Liver (tissue), 8 donors: ENCODE measurements at regions not wholly inside any gene's neighbourhood (a gene's known extent, or its start where the extent isn't known, plus 50 kb on each side); places are given as distances from the start of the nearest gene placed in this dataset.

Experiments used
- DNase-seq: peaks from one replicate; pipeline ENCODE4 v3.0.0-alpha.2; 2017; ENCODE audit warnings: low spot score
- H3K27ac ChIP-seq, 2 donors: one replicate each; pipeline ENCODE4 v1.7.0; 2013; ENCODE audit warnings: inconsistent platforms in 2 of 2, low read length in 2 of 2, control low read depth in 1 of 2, low read depth in 1 of 2, mild to moderate bottlenecking in 1 of 2
- H3K27me3 ChIP-seq, 4 donors: one replicate each; pipeline versions ENCODE4 v1.6.1 to v1.7.0; 2013; ENCODE audit warnings: low read length in 3 of 4, inconsistent platforms in 1 of 4, mild to moderate bottlenecking in 1 of 4, moderate library complexity in 1 of 4; ENCODE audit not compliant: control insufficient read depth in 4 of 4, insufficient read depth in 4 of 4
- H3K36me3 ChIP-seq, 4 donors: one replicate each; pipeline versions ENCODE4 v1.6.1 to v1.7.0; 2013; ENCODE audit warnings: low read length in 3 of 4, mild to moderate bottlenecking in 3 of 4, low read depth in 1 of 4, moderate library complexity in 1 of 4; ENCODE audit not compliant: control insufficient read depth in 4 of 4, insufficient read depth in 3 of 4
- H3K4me1 ChIP-seq, 4 donors: one replicate each; pipeline versions ENCODE4 v1.6.1 to v1.7.0; 2013; ENCODE audit warnings: low read length in 3 of 4, mild to moderate bottlenecking in 3 of 4, moderate library complexity in 1 of 4; ENCODE audit not compliant: control insufficient read depth in 4 of 4, insufficient read depth in 4 of 4
- H3K4me3 ChIP-seq, 3 donors: one replicate each; pipeline versions ENCODE4 v1.6.1 to v1.7.0; 2013; ENCODE audit warnings: low read length in 3 of 3, control low read depth in 1 of 3, low read depth in 1 of 3, mild to moderate bottlenecking in 1 of 3
- H3K9ac ChIP-seq, 2 donors: one replicate each; pipeline ENCODE4 v1.7.0; 2013; ENCODE audit warnings: low read length in 2 of 2, mild to moderate bottlenecking in 2 of 2, moderate library complexity in 2 of 2, control low read depth in 1 of 2, low read depth in 1 of 2
- H3K9me3 ChIP-seq, 4 donors: one replicate each; pipeline versions ENCODE4 v1.6.1 to v1.7.0; 2013; ENCODE audit warnings: low read length in 3 of 4; ENCODE audit not compliant: control insufficient read depth in 4 of 4
- EGR1 ChIP-seq, 2 donors: IDR thresholded peaks; 2 replicates each; pipeline ENCODE4 v1.6.1; 2016 to 2018; ENCODE audit warnings: antibody characterized with exemption in 2 of 2, low read depth in 2 of 2
- FOXA1 ChIP-seq: IDR thresholded peaks from 2 replicates; pipeline ENCODE4 v1.6.1; 2016; ENCODE audit warnings: antibody characterized with exemption
- FOXA2 ChIP-seq: IDR thresholded peaks from 2 replicates; pipeline ENCODE4 v1.6.1; 2016; ENCODE audit warnings: antibody characterized with exemption
- GABPA ChIP-seq, 2 donors: IDR thresholded peaks in 1 of 2; conservative IDR thresholded peaks in 1 of 2; 2 replicates each; pipeline ENCODE4 v1.6.1; 2016; ENCODE audit warnings: antibody characterized with exemption in 2 of 2, mild to moderate bottlenecking in 1 of 2, moderate library complexity in 1 of 2
- HNF4G ChIP-seq: IDR thresholded peaks from 2 replicates; pipeline ENCODE4 v1.6.1; 2016; ENCODE audit warnings: antibody characterized with exemption
- JUND ChIP-seq, 2 donors: IDR thresholded peaks; 2 replicates each; pipeline ENCODE4 v1.6.1; 2016; ENCODE audit warnings: antibody characterized with exemption in 2 of 2
- NR2F2 ChIP-seq: IDR thresholded peaks from 2 replicates; pipeline ENCODE4 v1.6.1; 2016; ENCODE audit warnings: antibody characterized with exemption
- RAD21 ChIP-seq, 2 donors: IDR thresholded peaks; 2 replicates each; pipeline ENCODE4 v1.6.1; 2016; ENCODE audit warnings: antibody characterized with exemption in 2 of 2, mild to moderate bottlenecking in 2 of 2
- RXRA ChIP-seq, 2 donors: IDR thresholded peaks; 2 replicates each; pipeline ENCODE4 v1.6.1; 2017 to 2018; ENCODE audit warnings: antibody characterized with exemption in 2 of 2, mild to moderate bottlenecking in 1 of 2
- TAF1 ChIP-seq: conservative IDR thresholded peaks from 2 replicates; pipeline ENCODE4 v1.6.1; 2016; ENCODE audit warnings: antibody characterized with exemption, mild to moderate bottlenecking
- YY1 ChIP-seq: IDR thresholded peaks from 2 replicates; pipeline ENCODE4 v1.6.1; 2016; ENCODE audit warnings: antibody characterized with exemption, mild to moderate bottlenecking
- WGBS: extraction: QIAGEN DNeasy Blood & Tissue Kit; methylation state at CpG from one replicate; pipeline ENCODE4 v1.1.7; 2013; 5-methylcytosine and 5-hydroxymethylcytosine counted together
- TF ChIP-seq, protein P1 (sequence below): fragments of 150-350 bp; IDR thresholded peaks from 2 replicates; pipeline ENCODE4 v1.5.1; 2017; ENCODE audit warnings: improper control_type of control experiment, low read depth, low read length; ENCODE audit not compliant: missing input control
- TF ChIP-seq, protein P2 (sequence below): IDR thresholded peaks from 2 replicates; pipeline ENCODE4 v1.6.1; 2016; ENCODE audit warnings: antibody characterized with exemption
- TF ChIP-seq, protein P3 (sequence below): IDR thresholded peaks from 2 replicates; pipeline ENCODE4 v1.6.1; 2016; ENCODE audit warnings: antibody characterized with exemption
- TF ChIP-seq, protein P4 (sequence below): IDR thresholded peaks from 2 replicates; pipeline ENCODE4 v1.6.1; 2016; ENCODE audit warnings: antibody characterized with exemption, mild to moderate bottlenecking
- donor health status: healthy.
- donor health status: healthy.
- donor health status: healthy.
- donor health status: healthy.
- donor health status: healthy.

DNA sequence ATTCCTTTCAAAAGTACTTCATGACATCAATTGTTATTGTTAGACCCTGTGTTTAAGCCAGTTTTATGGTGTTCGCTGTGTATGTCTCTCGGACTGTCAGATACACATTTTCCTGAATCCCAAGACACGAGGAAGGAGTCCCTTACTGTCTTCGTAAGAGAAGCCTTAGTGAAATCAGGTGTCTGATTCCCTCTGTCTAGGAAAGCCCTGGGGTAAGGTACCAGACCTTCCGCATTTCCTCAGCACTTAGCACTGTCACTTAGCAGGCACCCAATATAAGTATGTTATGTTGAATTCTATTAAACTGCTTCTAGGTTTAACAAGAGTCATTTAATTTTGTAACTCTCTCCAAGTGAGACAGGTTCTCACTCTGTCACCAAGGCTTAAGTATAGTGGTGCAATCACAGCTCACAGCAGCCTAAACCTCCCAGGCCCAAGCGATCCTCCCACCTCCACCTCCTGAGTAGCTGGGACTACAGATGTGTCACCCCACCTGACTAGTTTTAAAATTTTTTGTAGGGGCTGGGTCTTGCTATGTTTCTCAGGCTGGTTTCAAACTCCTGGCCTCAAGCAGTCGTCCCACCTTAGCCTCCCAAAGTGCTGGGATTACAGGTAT lies 111.0 kb downstream of the BBS10 start:
- DNase-seq, result no peak
- TF ChIP-seq, protein P1, sequence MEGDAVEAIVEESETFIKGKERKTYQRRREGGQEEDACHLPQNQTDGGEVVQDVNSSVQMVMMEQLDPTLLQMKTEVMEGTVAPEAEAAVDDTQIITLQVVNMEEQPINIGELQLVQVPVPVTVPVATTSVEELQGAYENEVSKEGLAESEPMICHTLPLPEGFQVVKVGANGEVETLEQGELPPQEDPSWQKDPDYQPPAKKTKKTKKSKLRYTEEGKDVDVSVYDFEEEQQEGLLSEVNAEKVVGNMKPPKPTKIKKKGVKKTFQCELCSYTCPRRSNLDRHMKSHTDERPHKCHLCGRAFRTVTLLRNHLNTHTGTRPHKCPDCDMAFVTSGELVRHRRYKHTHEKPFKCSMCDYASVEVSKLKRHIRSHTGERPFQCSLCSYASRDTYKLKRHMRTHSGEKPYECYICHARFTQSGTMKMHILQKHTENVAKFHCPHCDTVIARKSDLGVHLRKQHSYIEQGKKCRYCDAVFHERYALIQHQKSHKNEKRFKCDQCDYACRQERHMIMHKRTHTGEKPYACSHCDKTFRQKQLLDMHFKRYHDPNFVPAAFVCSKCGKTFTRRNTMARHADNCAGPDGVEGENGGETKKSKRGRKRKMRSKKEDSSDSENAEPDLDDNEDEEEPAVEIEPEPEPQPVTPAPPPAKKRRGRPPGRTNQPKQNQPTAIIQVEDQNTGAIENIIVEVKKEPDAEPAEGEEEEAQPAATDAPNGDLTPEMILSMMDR, result no peak
- TF ChIP-seq YY1, result no peak
- H3K4me1 ChIP-seq, result peaks cover 7 to 27% (median 23%) of the 10 kb centered on the region in 4 donors
- H3K27ac ChIP-seq, result no peak overlapping the region
- no peaks in the 10 kb centered on the region for H3K9me3 ChIP-seq
- H3K36me3 ChIP-seq, result no peaks in the 10 kb centered on the region
- no peak overlapping the region for H3K9ac ChIP-seq
- H3K27me3 ChIP-seq, result no peaks in the 10 kb centered on the region
- WGBS, result 93% methylated on average over 7 of the region's 7 CpGs
- H3K4me3 ChIP-seq, result no peak overlapping the region

DNA sequence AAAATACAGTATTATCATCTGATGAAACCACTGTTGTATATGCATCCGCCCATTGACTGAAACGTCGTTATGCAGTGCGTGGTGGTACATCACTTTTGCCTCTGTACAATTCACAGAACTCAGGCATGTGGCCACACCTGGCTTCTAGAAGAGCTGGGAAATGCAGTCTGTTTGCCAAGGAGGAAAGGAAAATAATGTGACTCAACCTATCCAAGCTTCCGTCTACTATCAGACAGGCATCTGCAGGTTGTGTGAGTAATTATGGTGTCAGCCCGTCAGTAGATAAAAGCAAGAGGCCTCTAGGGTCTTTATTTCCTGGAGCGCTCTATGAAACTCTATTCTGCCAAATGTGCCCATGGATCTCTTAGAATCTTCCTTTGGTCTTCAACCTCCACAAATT lies 111.6 kb downstream of the BBS10 start:
- H3K27ac ChIP-seq, result no peak overlapping the region
- 95% methylated on average over 7 of the region's 7 CpGs for WGBS
- H3K4me1 ChIP-seq, result peaks cover 7 to 27% (median 23%) of the 10 kb centered on the region in 4 donors
- no peaks in the 10 kb centered on the region for H3K27me3 ChIP-seq
- no peak overlapping the region for H3K9ac ChIP-seq
- no peak for DNase-seq
- no peaks in the 10 kb centered on the region for H3K36me3 ChIP-seq
- H3K4me3 ChIP-seq, result no peak overlapping the region
- TF ChIP-seq EGR1 (IDR thresholded peaks at IDR 0.05; ENCODE audit: low read depth in 2 of 2) (no peak), FOXA2 (no peak)
- TF ChIP-seq, protein P2, sequence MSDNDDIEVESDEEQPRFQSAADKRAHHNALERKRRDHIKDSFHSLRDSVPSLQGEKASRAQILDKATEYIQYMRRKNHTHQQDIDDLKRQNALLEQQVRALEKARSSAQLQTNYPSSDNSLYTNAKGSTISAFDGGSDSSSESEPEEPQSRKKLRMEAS, result no peak
- TF ChIP-seq, protein P1, result no peak
- H3K9me3 ChIP-seq, result no peaks in the 10 kb centered on the region

DNA sequence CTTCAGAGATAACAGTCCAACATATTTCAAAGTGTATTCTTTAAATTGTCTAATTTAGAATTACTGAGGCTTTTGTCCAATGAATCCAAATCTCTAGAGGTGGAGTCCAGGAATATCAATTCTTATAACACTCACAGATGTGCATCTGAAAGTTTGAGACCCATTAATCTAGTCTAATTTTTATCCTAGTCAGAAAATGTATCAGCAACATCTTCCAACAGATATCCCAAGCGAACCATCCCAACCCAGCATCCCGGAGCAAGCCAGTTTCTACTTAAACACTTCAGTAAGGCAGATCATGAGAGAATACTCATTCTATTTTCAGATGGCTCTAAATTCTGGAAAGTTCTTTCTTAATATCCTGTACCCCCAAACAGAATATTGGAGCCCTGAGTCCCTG lies 113.5 kb downstream of the BBS10 start:
- TF ChIP-seq, protein P2, result no peak
- TF ChIP-seq NR2F2 (no peak), TAF1 (no peak), YY1 (no peak), EGR1 (IDR thresholded peaks at IDR 0.05; ENCODE audit: low read depth in 2 of 2) (no peak), RXRA (IDR thresholded peaks at IDR 0.05) (no peak), FOXA1 (no peak), GABPA (IDR thresholded peaks at IDR 0.05 in 1 of 2, conservative IDR thresholded peaks at IDR 0.05 in 1 of 2) (no peak), FOXA2 (no peak), RAD21 (IDR thresholded peaks at IDR 0.05) (no peak), HNF4G (no peak), JUND (IDR thresholded peaks at IDR 0.05) (no peak)
- TF ChIP-seq, protein P3, sequence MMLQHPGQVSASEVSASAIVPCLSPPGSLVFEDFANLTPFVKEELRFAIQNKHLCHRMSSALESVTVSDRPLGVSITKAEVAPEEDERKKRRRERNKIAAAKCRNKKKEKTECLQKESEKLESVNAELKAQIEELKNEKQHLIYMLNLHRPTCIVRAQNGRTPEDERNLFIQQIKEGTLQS, result no peak
- TF ChIP-seq, protein P1, result no peak
- TF ChIP-seq, protein P4, sequence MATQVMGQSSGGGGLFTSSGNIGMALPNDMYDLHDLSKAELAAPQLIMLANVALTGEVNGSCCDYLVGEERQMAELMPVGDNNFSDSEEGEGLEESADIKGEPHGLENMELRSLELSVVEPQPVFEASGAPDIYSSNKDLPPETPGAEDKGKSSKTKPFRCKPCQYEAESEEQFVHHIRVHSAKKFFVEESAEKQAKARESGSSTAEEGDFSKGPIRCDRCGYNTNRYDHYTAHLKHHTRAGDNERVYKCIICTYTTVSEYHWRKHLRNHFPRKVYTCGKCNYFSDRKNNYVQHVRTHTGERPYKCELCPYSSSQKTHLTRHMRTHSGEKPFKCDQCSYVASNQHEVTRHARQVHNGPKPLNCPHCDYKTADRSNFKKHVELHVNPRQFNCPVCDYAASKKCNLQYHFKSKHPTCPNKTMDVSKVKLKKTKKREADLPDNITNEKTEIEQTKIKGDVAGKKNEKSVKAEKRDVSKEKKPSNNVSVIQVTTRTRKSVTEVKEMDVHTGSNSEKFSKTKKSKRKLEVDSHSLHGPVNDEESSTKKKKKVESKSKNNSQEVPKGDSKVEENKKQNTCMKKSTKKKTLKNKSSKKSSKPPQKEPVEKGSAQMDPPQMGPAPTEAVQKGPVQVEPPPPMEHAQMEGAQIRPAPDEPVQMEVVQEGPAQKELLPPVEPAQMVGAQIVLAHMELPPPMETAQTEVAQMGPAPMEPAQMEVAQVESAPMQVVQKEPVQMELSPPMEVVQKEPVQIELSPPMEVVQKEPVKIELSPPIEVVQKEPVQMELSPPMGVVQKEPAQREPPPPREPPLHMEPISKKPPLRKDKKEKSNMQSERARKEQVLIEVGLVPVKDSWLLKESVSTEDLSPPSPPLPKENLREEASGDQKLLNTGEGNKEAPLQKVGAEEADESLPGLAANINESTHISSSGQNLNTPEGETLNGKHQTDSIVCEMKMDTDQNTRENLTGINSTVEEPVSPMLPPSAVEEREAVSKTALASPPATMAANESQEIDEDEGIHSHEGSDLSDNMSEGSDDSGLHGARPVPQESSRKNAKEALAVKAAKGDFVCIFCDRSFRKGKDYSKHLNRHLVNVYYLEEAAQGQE, result no peak

More for the DNA sequence above, 113.5 kb downstream of the BBS10 start:
- 95% methylated on average over 2 of the region's 2 CpGs for WGBS
- Histone ChIP-seq H3K9ac (no peak overlapping the region), H3K27me3 (no peaks in the 10 kb centered on the region), H3K4me1 (peaks cover 5 to 15% (median 11%) of the 10 kb centered on the region in 4 donors), H3K9me3 (no peaks in the 10 kb centered on the region), H3K4me3 (no peak overlapping the region), H3K36me3 (no peaks in the 10 kb centered on the region), H3K27ac (no peak overlapping the region)
- DNase-seq, result no peak
